ENCODE measurements at regions not wholly inside any gene's neighbourhood (a gene's known extent, or its start where the extent isn't known, plus 50 kb on each side); places are given as distances from the start of the nearest gene placed in this dataset.

DNA sequence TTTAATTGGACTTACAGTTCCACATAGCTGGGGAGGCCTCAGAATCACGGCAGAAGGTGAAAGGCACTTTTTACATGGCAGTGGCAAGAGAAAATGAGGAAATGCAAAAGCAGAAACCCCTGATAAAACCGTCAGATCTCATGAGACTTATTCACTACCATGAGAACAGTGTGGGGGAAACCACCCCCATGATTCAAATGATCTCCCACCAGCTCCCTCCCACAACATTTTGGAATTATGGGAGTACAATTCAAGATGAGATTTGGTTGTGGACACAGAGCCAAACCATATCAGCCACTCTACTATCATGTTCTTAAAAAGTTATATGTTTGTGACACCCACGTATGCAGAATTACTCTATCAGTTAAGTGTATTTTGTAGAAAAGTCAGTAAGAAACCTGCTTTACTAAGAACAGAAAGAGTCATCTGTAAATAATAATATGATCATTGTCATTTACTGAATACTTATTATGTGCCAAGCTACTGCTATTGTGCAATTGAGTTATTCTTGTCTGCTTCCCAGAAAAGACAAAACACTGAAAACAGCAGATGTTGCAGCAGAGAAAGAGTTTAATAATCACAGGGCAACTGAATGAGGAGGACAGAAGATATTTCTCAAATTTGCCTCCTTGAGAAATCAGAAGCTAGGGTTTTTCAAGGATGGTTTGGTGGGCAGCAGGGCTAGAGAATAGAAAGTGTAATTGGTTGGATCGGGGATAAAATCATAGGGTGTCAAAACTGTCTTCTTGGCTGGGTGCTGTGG lies 207.7 kb upstream of the FGGY start:
- TF ChIP-seq, protein P1, sequence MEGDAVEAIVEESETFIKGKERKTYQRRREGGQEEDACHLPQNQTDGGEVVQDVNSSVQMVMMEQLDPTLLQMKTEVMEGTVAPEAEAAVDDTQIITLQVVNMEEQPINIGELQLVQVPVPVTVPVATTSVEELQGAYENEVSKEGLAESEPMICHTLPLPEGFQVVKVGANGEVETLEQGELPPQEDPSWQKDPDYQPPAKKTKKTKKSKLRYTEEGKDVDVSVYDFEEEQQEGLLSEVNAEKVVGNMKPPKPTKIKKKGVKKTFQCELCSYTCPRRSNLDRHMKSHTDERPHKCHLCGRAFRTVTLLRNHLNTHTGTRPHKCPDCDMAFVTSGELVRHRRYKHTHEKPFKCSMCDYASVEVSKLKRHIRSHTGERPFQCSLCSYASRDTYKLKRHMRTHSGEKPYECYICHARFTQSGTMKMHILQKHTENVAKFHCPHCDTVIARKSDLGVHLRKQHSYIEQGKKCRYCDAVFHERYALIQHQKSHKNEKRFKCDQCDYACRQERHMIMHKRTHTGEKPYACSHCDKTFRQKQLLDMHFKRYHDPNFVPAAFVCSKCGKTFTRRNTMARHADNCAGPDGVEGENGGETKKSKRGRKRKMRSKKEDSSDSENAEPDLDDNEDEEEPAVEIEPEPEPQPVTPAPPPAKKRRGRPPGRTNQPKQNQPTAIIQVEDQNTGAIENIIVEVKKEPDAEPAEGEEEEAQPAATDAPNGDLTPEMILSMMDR (IDR thresholded peaks at IDR 0.05), result no peak
- no peak for TF ChIP-seq TCF7L2 (IDR thresholded peaks at IDR 0.05; ENCODE audit: low read depth, low read length)
- TF ChIP-seq POLR2AphosphoS5 (IDR thresholded peaks at IDR 0.05; ENCODE audit: low read depth, low read length), result no peak
- TF ChIP-seq, protein P2, sequence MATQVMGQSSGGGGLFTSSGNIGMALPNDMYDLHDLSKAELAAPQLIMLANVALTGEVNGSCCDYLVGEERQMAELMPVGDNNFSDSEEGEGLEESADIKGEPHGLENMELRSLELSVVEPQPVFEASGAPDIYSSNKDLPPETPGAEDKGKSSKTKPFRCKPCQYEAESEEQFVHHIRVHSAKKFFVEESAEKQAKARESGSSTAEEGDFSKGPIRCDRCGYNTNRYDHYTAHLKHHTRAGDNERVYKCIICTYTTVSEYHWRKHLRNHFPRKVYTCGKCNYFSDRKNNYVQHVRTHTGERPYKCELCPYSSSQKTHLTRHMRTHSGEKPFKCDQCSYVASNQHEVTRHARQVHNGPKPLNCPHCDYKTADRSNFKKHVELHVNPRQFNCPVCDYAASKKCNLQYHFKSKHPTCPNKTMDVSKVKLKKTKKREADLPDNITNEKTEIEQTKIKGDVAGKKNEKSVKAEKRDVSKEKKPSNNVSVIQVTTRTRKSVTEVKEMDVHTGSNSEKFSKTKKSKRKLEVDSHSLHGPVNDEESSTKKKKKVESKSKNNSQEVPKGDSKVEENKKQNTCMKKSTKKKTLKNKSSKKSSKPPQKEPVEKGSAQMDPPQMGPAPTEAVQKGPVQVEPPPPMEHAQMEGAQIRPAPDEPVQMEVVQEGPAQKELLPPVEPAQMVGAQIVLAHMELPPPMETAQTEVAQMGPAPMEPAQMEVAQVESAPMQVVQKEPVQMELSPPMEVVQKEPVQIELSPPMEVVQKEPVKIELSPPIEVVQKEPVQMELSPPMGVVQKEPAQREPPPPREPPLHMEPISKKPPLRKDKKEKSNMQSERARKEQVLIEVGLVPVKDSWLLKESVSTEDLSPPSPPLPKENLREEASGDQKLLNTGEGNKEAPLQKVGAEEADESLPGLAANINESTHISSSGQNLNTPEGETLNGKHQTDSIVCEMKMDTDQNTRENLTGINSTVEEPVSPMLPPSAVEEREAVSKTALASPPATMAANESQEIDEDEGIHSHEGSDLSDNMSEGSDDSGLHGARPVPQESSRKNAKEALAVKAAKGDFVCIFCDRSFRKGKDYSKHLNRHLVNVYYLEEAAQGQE (IDR thresholded peaks at IDR 0.05; ENCODE audit: insufficient read depth in 1 of 2, low read depth in 2 of 2, low read length in 1 of 2), result no peak
- TF ChIP-seq SIN3A (IDR thresholded peaks at IDR 0.05; ENCODE audit: borderline replicate concordance, insufficient read depth, low read depth, low read length), result no peak
